Spleen (tissue), 11 donors: ENCODE measurements at regions not wholly inside any gene's neighbourhood (a gene's known extent, or its start where the extent isn't known, plus 50 kb on each side); places are given as distances from the start of the nearest gene placed in this dataset.

Experiments used
- DNase-seq: peaks from one replicate; pipeline ENCODE4 v3.0.0-alpha.2; 2020
- H3K27ac ChIP-seq, 8 donors: fragments of 200-600 bp; sonication (generic) in 7 of 8; 1 replicate in 4 of 8; 2 replicates in 4 of 8; pipeline versions ENCODE4 v1.5.0 to v1.8.0; 2016 to 2021; ENCODE audit warnings: inconsistent platforms in 4 of 8, mild to moderate bottlenecking in 4 of 8, moderate library complexity in 1 of 8
- H3K27me3 ChIP-seq, 7 donors: fragments of 200-600 bp; sonication (generic) in 6 of 7; replicated peaks in 1 of 7; 1 replicate in 4 of 7; 2 replicates in 3 of 7; pipeline versions ENCODE4 v1.5.0 to v1.8.0; 2016 to 2021; ENCODE audit warnings: inconsistent platforms in 3 of 7, mild to moderate bottlenecking in 1 of 7
- H3K36me3 ChIP-seq, 6 donors: fragments of 200-600 bp; sonication (generic) in 5 of 6; 1 replicate in 4 of 6; 2 replicates in 2 of 6; pipeline versions ENCODE4 v1.5.0 to v1.8.0; 2016 to 2021; ENCODE audit warnings: inconsistent platforms in 2 of 6
- H3K4me1 ChIP-seq, 6 donors: fragments of 200-600 bp; sonication (generic) in 5 of 6; 1 replicate in 3 of 6; 2 replicates in 3 of 6; pipeline versions ENCODE4 v1.5.0 to v1.8.0; 2016 to 2021; ENCODE audit warnings: inconsistent platforms in 3 of 6
- H3K4me3 ChIP-seq, 8 donors: fragments of 200-600 bp; sonication (generic) in 7 of 8; 1 replicate in 4 of 8; 2 replicates in 4 of 8; pipeline versions ENCODE4 v1.5.0 to v1.8.0; 2016 to 2021; ENCODE audit warnings: inconsistent platforms in 4 of 8, mild to moderate bottlenecking in 4 of 8, moderate library complexity in 2 of 8
- H3K9me3 ChIP-seq, 8 donors: fragments of 200-600 bp; sonication (generic) in 7 of 8; 1 replicate in 4 of 8; 2 replicates in 4 of 8; pipeline versions ENCODE4 v1.5.0 to v1.8.0; 2016 to 2021; ENCODE audit warnings: inconsistent platforms in 4 of 8
- POLR2A ChIP-seq, 3 donors: fragments of 450-650 bp; IDR thresholded peaks; one replicate each; pipeline ENCODE4 v1.5.1; 2017; ENCODE audit warnings: antibody characterized with exemption in 3 of 3, mild to moderate bottlenecking in 1 of 3
- POLR2AphosphoS5 ChIP-seq, 3 donors: sonication (generic); formaldehyde crosslinking; IDR thresholded peaks; one replicate each; pipeline ENCODE4 v1.5.1; 2017; ENCODE audit warnings: antibody characterized with exemption in 3 of 3
- whole genome bisulfite sequencing, 5 donors: extraction: QIAGEN DNeasy Blood & Tissue Kit in 3 of 5; methylation state at CpG; one replicate each; pipeline versions ENCODE4 v1.1.5 to v1.1.7; 2013 to 2018; 5-methylcytosine and 5-hydroxymethylcytosine counted together
- intact Hi-C: fragments of 100-400 bp; cut with DNase I; formaldehyde crosslinking; loops from one replicate; pipeline ENCODE4 v1.15.0; 2023; ENCODE audit warnings: low total_unique reads
- TF ChIP-seq, protein P1 (sequence below), 11 experiments: fragments of 200-600 bp in 7 of 11; fragments of 450-650 bp in 4 of 11; sonication (generic) in 4 of 11; IDR thresholded peaks in 8 of 11; conservative IDR thresholded peaks in 3 of 11; 1 replicate in 7 of 11; 2 replicates in 4 of 11; pipeline versions ENCODE4 v1.4.0 to v1.8.0; 2016 to 2021; ENCODE audit warnings: antibody characterized with exemption in 11 of 11, inconsistent platforms in 4 of 11, mild to moderate bottlenecking in 1 of 11
- donor health status: healthy with polysubstance abuse.
- donor health status: DM: no; HTN: no; CAD: no; lungs with moderate emphysema.
- donor health status: DM: no; HTN: no; CAD: no.
- donor health status: Bipolar disorder and iron deficiency.
- donor health status: healthy.
- donor health status: DM: no; HTN: no; CAD: no.
- donor health status: DM: yes; HTN: yes; CAD: no.

GRCh38 chr2:66845307-66845706 is 410.4 kb downstream of the MEIS1 start:
- 30 to 58% (median 38%) methylated on average over 2 of the region's 2 CpGs for WGBS, 5 donors
- no peak overlapping the region for H3K27ac ChIP-seq
- DNase-seq = no peak

DNA sequence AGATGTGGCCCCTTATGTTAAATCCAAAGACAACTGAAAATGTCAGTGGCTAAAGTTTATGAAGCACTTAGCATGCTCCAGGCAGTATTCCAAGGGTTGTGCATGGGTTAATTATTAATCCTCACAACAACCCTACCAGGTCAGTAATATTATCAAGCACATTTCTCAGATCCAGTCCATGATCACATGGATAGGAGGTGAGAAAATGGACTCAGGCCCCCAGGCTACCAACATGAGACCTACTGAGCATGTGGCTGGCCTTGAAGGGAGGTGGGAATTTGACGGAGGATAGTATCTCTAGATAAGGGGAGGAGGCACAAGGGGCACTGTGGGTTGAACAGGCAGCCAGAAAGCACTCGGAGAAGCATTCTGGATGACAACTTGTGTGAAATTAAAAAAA is 412.0 kb downstream of the MEIS1 start:
- 74 to 94% (median 82%) methylated on average over 2 of the region's 2 CpGs for WGBS, 5 donors
- intact Hi-C loops = no loop called here
- Histone ChIP-seq H3K36me3 (no peaks in the 10 kb centered on the region), H3K27me3 (no peaks in the 10 kb centered on the region), H3K4me3 (no peak overlapping the region), H3K9me3 (no peaks in the 10 kb centered on the region), H3K27ac (no peak overlapping the region), H3K4me1 (no peaks in the 10 kb centered on the region)
- no peak for DNase-seq
- TF ChIP-seq POLR2A (IDR thresholded peaks at IDR 0.05) = no peak

More at GRCh38 chr2:66845307-66845706, 410.4 kb downstream of the MEIS1 start:
- Histone ChIP-seq H3K9me3 (no peaks in the 10 kb centered on the region), H3K27me3 (no peaks in the 10 kb centered on the region), H3K4me3 (no peak overlapping the region), H3K36me3 (no peaks in the 10 kb centered on the region), H3K4me1 (no peaks in the 10 kb centered on the region)
- TF ChIP-seq POLR2AphosphoS5 (IDR thresholded peaks at IDR 0.05) (no peak), POLR2A (IDR thresholded peaks at IDR 0.05) (no peak)
- TF ChIP-seq, protein P1, sequence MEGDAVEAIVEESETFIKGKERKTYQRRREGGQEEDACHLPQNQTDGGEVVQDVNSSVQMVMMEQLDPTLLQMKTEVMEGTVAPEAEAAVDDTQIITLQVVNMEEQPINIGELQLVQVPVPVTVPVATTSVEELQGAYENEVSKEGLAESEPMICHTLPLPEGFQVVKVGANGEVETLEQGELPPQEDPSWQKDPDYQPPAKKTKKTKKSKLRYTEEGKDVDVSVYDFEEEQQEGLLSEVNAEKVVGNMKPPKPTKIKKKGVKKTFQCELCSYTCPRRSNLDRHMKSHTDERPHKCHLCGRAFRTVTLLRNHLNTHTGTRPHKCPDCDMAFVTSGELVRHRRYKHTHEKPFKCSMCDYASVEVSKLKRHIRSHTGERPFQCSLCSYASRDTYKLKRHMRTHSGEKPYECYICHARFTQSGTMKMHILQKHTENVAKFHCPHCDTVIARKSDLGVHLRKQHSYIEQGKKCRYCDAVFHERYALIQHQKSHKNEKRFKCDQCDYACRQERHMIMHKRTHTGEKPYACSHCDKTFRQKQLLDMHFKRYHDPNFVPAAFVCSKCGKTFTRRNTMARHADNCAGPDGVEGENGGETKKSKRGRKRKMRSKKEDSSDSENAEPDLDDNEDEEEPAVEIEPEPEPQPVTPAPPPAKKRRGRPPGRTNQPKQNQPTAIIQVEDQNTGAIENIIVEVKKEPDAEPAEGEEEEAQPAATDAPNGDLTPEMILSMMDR (IDR thresholded peaks at IDR 0.05 in 8 of 11, conservative IDR thresholded peaks at IDR 0.05 in 3 of 11) = no peak
- intact Hi-C loops = no loop called here

DNA sequence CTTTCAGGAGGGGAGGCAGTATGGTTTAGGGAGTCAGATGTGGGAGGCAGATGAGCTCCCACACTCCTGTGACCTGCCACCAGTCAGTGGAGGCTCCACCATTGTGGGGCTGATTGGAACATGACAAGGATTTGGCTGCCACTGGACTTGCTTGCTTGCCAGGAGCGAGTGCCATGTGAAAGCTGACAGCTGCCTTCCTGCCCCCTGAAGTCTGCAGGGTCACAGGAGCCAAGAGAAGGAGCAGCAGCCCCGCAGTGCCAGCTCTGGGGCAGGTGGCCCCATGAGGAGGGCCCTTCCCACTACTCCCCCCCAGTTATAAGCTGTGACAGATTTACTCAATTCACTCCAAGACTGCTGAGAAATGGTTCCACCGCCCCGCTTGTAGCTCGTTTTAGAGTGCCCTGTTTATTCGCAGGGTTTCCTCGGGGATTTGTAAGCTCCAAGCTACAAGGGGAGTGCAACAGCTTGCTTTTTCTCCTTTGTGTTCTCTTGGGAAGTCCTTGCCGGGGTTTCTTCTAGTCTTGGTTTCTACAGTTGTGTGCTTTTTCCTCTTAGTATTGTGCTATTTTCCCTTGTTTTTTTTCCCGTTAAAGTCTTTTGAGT is 414.3 kb downstream of the MEIS1 start:
- TF ChIP-seq POLR2AphosphoS5 (IDR thresholded peaks at IDR 0.05) (no peak), POLR2A (IDR thresholded peaks at IDR 0.05) (no peak)
- TF ChIP-seq, protein P1 (IDR thresholded peaks at IDR 0.05 in 8 of 11, conservative IDR thresholded peaks at IDR 0.05 in 3 of 11) = no peak
- no peak overlapping the region for H3K27ac ChIP-seq
- H3K27me3 ChIP-seq = no peaks in the 10 kb centered on the region
- H3K9me3 ChIP-seq = no peaks in the 10 kb centered on the region
- WGBS, 5 donors = 77 to 86% (median 80%) methylated on average over 9 of the region's 9 CpGs
- intact Hi-C loops = no loop called here
- DNase-seq = no peak
- no peaks in the 10 kb centered on the region for H3K36me3 ChIP-seq
- H3K4me1 ChIP-seq = no peaks in the 10 kb centered on the region
- no peak overlapping the region for H3K4me3 ChIP-seq

- H3K27me3 ChIP-seq = no peaks in the 10 kb centered on the region
- intact Hi-C loops = no loop called here
- H3K4me3 ChIP-seq = no peak overlapping the region
- DNase-seq = no peak
- no peak overlapping the region for H3K27ac ChIP-seq
- TF ChIP-seq POLR2A (IDR thresholded peaks at IDR 0.05) (no peak), POLR2AphosphoS5 (IDR thresholded peaks at IDR 0.05) (no peak)
- TF ChIP-seq, protein P1 (IDR thresholded peaks at IDR 0.05 in 8 of 11, conservative IDR thresholded peaks at IDR 0.05 in 3 of 11) = no peak
- H3K36me3 ChIP-seq = no peaks in the 10 kb centered on the region
- no peaks in the 10 kb centered on the region for H3K4me1 ChIP-seq
- no peaks in the 10 kb centered on the region for H3K9me3 ChIP-seq
- WGBS, 5 donors = 83 to 87% (median 84%) methylated on average over 10 of the region's 10 CpGs
Measured at GRCh38 chr2:66850376-66850775, 415.5 kb downstream of the MEIS1 start.

GRCh38 chr2:66851449-66851872 is 416.5 kb downstream of the MEIS1 start:
- Histone ChIP-seq H3K27ac (no peak overlapping the region), H3K27me3 (no peaks in the 10 kb centered on the region), H3K4me3 (no peak overlapping the region), H3K4me1 (no peaks in the 10 kb centered on the region), H3K9me3 (no peaks in the 10 kb centered on the region), H3K36me3 (no peaks in the 10 kb centered on the region)
- intact Hi-C loops = no loop called here
- 65 to 85% (median 80%) methylated on average over 1 of the region's 1 CpG for WGBS, 5 donors
- no peak for DNase-seq
- TF ChIP-seq POLR2AphosphoS5 (IDR thresholded peaks at IDR 0.05) (no peak), POLR2A (IDR thresholded peaks at IDR 0.05) (no peak)
- TF ChIP-seq, protein P1 (IDR thresholded peaks at IDR 0.05 in 8 of 11, conservative IDR thresholded peaks at IDR 0.05 in 3 of 11) = no peak
